Choroid plexus epithelial cell (primary cell): ENCODE measurements at regions not wholly inside any gene's neighbourhood (a gene's known extent, or its start where the extent isn't known, plus 50 kb on each side); places are given as distances from the start of the nearest gene placed in this dataset.

Source experiments
- DNase-seq: peaks from one replicate; pipeline ENCODE4 v3.0.0-alpha.2; 2010; ENCODE audit warnings: low read depth
- H3K4me3 ChIP-seq: 2 replicates; pipeline ENCODE4 v1.5.1; 2011; ENCODE audit warnings: low read depth, mild to moderate bottlenecking, control low read depth, low read length, moderate library complexity
- TF ChIP-seq, protein P1 (sequence below): conservative IDR thresholded peaks from 2 replicates; pipeline ENCODE4 v1.5.1; 2011; ENCODE audit warnings: low read depth, mild to moderate bottlenecking, control low read depth, inconsistent platforms, low read length, moderate library complexity

GRCh38 chr13:111650626-111651025 is 330.2 kb downstream of the TEX29 start:
- no peak overlapping the region for H3K4me3 ChIP-seq
- TF ChIP-seq, protein P1, sequence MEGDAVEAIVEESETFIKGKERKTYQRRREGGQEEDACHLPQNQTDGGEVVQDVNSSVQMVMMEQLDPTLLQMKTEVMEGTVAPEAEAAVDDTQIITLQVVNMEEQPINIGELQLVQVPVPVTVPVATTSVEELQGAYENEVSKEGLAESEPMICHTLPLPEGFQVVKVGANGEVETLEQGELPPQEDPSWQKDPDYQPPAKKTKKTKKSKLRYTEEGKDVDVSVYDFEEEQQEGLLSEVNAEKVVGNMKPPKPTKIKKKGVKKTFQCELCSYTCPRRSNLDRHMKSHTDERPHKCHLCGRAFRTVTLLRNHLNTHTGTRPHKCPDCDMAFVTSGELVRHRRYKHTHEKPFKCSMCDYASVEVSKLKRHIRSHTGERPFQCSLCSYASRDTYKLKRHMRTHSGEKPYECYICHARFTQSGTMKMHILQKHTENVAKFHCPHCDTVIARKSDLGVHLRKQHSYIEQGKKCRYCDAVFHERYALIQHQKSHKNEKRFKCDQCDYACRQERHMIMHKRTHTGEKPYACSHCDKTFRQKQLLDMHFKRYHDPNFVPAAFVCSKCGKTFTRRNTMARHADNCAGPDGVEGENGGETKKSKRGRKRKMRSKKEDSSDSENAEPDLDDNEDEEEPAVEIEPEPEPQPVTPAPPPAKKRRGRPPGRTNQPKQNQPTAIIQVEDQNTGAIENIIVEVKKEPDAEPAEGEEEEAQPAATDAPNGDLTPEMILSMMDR, result no peak
- no peak for DNase-seq

GRCh38 chr13:111652676-111653075 is 332.2 kb downstream of the TEX29 start:
- TF ChIP-seq, protein P1, result no peak
- DNase-seq, result no peak
- no peak overlapping the region for H3K4me3 ChIP-seq

DNA sequence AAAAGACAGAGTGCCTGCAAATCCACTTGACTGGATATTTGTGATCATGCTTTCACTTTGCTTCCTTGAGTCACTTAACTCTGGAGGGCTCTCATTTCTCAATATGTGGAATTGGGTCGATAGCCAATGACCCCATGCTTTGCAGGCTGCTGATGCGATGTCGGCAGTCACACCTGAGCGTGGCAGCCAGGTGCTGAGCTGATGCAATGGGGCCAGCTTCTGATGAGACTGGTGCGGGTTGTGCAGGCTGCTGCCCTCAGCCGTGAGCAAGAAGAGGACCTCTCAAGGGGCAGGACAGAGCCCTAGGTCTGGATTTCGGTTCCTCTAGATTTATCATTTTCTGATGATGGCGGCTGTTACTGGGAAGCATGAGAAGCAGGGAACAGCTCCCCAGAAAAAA is 334.1 kb downstream of the TEX29 start:
- no peak for DNase-seq
- no peak overlapping the region for H3K4me3 ChIP-seq
- TF ChIP-seq, protein P1, result no peak

DNA sequence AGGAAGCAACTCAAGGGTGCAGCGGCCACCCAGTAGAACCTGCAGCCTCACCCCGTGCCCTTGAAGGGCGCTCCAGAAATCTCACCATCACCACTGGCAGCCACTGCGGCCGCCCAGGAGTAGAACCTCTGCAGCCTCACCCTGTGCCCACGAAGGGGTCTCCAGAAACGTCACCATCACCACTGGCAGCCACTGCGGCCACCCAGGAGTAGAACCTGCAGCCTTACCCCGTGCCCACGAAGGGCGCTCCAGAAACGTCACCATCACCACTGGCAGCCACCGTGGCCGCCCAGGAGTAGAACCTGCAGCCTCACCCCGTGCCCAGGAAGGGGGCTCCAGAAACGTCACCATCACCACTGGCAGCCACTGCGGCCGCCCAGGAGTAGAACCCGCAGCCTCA is 336.0 kb downstream of the TEX29 start:
- TF ChIP-seq, protein P1, result no peak
- DNase-seq, result no peak
- no peak overlapping the region for H3K4me3 ChIP-seq

DNA sequence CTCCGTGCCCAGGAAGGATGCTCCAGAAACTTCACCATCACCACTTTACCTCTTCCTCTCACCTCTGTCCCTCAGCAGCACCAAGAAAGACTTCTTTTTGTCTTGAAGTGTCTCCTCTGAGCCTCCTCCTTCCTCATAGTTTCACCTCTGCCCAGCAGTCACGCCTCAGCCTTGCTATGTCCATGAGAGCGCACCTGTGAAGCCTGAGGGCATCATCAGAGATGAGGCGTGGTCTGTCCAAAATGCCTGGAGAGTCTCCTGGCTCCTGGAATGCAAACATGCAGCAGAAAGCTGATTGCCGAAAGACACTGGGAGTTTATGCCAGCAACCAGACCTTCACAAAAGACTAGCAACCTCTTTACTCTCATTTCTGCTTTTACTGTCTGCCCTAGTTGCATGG is 336.6 kb downstream of the TEX29 start:
- no peak for DNase-seq
- TF ChIP-seq, protein P1, result no peak
- H3K4me3 ChIP-seq, result no peak overlapping the region

DNA sequence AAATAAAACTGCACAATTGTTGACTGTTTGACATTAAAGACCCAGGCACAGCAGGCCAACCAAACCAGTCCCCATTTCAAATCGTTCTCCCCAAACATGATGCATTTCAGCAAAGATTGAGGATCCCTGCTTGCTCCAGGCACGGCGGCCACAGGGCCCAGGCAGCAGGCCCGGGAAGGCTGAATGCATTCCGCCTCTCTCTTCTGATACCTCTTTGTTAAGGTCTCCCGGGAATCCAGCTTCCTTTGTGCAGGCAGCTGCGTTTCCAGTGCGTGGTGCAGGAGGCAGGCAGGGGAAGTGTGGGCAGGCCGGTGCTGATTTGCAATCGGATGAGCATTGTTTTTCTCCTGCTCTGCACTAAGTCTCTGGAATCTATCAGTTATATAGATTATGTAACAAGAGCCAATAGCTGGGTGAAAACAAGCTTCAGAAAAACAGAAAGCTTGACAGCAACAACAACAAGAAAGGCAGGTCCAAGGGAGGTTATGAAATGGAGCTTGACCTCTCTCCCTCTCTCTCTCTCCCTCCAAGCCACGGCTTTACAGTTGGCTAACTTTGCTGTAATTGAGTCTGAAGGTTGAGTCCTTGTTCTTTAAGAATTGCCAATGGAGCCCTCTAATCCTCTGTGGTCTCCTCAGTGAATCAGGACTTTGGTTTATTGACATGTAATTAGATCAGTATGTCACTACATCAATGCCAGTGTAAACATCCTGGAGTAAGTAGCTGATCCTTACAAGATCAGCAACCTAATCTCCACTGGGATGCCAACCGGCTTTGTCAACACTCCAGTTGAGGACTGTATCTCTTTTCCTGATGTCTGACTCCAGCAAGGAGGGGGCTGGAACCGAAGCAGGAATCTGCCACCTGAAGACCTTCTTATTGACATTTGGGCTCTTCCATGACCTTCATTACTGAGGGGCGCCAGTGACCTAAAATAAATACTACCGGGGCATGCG is 338.0 kb downstream of the TEX29 start:
- TF ChIP-seq, protein P1, result no peak
- no peak overlapping the region for H3K4me3 ChIP-seq
- no peak for DNase-seq
